Glomerular visceral epithelial cell (primary cell): ENCODE measurements at regions not wholly inside any gene's neighbourhood (a gene's known extent, or its start where the extent isn't known, plus 50 kb on each side); places are given as distances from the start of the nearest gene placed in this dataset.
"Not testable (repeated sequence)": the region's sequence is repeated elsewhere in the genome, so short reads cannot be mapped to it uniquely, and the experiment has no call there.

Experiments used
- DNase-seq: peaks from one replicate; pipeline ENCODE4 v3.0.0-alpha.2; 2016; ENCODE audit errors: extremely low spot score

- DNase-seq = no peak
These were observed 291.5 kb upstream of the CCDC179 start for GRCh38 chr11:23151819-23152218.

GRCh38 chr11:23155503-23155902 is 295.2 kb upstream of the CCDC179 start:
- DNase-seq = no peak

- no peak for DNase-seq
These were observed 303.7 kb upstream of the CCDC179 start for GRCh38 chr11:23164022-23164421.

- no peak for DNase-seq
These were observed 306.1 kb upstream of the CCDC179 start for GRCh38 chr11:23166376-23166775.

GRCh38 chr11:23179609-23180008 is 319.3 kb upstream of the CCDC179 start:
- DNase-seq = no peak

- DNase-seq = no peak
These were observed 320.9 kb upstream of the CCDC179 start for GRCh38 chr11:23181022-23181807.

GRCh38 chr11:23192256-23192655 is 332.0 kb upstream of the CCDC179 start:
- DNase-seq = no peak

- DNase-seq = no peak
These were observed 341.8 kb upstream of the CCDC179 start for GRCh38 chr11:23201936-23202522.

GRCh38 chr11:23202611-23203010 is 342.3 kb upstream of the CCDC179 start:
- DNase-seq = no peak

- peak; percentile 17 for DNase-seq
These were observed 345.0 kb upstream of the CCDC179 start for GRCh38 chr11:23205156-23205871.

GRCh38 chr11:23206741-23207336 is 346.6 kb upstream of the CCDC179 start:
- no peak for DNase-seq

GRCh38 chr11:23211221-23211620 is 350.9 kb upstream of the CCDC179 start:
- peak; percentile 4 for DNase-seq

- peak; percentile 4 for DNase-seq
These were observed 352.5 kb upstream of the CCDC179 start for GRCh38 chr11:23212807-23213206.

- DNase-seq = no peak
These were observed 356.8 kb upstream of the CCDC179 start for GRCh38 chr11:23217072-23217471.

GRCh38 chr11:23220086-23220485 is 359.8 kb upstream of the CCDC179 start:
- not testable (repeated sequence) for DNase-seq

GRCh38 chr11:23221366-23221765 is 361.1 kb upstream of the CCDC179 start:
- no peak for DNase-seq

- DNase-seq = no peak
These were observed 366.2 kb upstream of the CCDC179 start for GRCh38 chr11:23226331-23227077.

GRCh38 chr11:23227078-23227445 is 366.8 kb upstream of the CCDC179 start:
- no peak for DNase-seq

GRCh38 chr11:23232652-23233051 is 372.4 kb upstream of the CCDC179 start:
- no peak for DNase-seq

- DNase-seq = no peak
These were observed 372.8 kb upstream of the CCDC179 start for GRCh38 chr11:23233075-23233474.

GRCh38 chr11:23236826-23237555 is 376.7 kb upstream of the CCDC179 start:
- DNase-seq = no peak
